Endodermal cell (in vitro differentiated cells): ENCODE measurements at regions not wholly inside any gene's neighbourhood (a gene's known extent, or its start where the extent isn't known, plus 50 kb on each side); places are given as distances from the start of the nearest gene placed in this dataset.

Source experiments
- DNase-seq: peaks from one replicate; pipeline ENCODE4 v3.0.0-alpha.2; 2017
- H3K27ac ChIP-seq: 2 replicates; pipeline ENCODE4 v1.5.1; 2013; ENCODE audit warnings: mild to moderate bottlenecking, low read depth, low read length, moderate library complexity
- H3K27me3 ChIP-seq: 2 replicates; pipeline ENCODE4 v1.6.1; 2013; ENCODE audit warnings: mild to moderate bottlenecking, low read length, moderate library complexity; ENCODE audit not compliant: insufficient read depth, control insufficient read depth, poor library complexity, severe bottlenecking
- H3K36me3 ChIP-seq: 2 replicates; pipeline ENCODE4 v1.7.0; 2013; ENCODE audit warnings: mild to moderate bottlenecking, low read length, moderate library complexity; ENCODE audit not compliant: control insufficient read depth, insufficient read depth
- H3K4me1 ChIP-seq: one replicate; pipeline ENCODE4 v1.7.0; 2013; ENCODE audit warnings: low read length; ENCODE audit not compliant: control insufficient read depth, insufficient read depth
- H3K4me3 ChIP-seq: 2 replicates; pipeline ENCODE4 v1.5.1; 2013; ENCODE audit warnings: mild to moderate bottlenecking, low read length, moderate library complexity
- H3K9ac ChIP-seq: 2 replicates; pipeline ENCODE4 v1.6.1; 2013; ENCODE audit warnings: mild to moderate bottlenecking, low read length, moderate library complexity; ENCODE audit not compliant: poor library complexity, severe bottlenecking; ENCODE audit errors: extremely low read depth
- H3K9me3 ChIP-seq: 2 replicates; pipeline ENCODE4 v1.6.1; 2013; ENCODE audit warnings: mild to moderate bottlenecking, low read length, moderate library complexity; ENCODE audit not compliant: control insufficient read depth
- H3K27ac Mint-ChIP-seq: 2 replicates; pipeline ENCODE4 v1.8.0; 2020; ENCODE audit warnings: mixed read lengths
- H3K27me3 Mint-ChIP-seq: 2 replicates; pipeline ENCODE4 v1.8.0; 2021; ENCODE audit warnings: mild to moderate bottlenecking, mixed read lengths; ENCODE audit not compliant: insufficient read depth
- H3K36me3 Mint-ChIP-seq: 2 replicates; pipeline ENCODE4 v1.8.0; 2020; ENCODE audit warnings: low read depth, mixed read lengths
- H3K4me1 Mint-ChIP-seq: 2 replicates; pipeline ENCODE4 v1.8.0; 2020; ENCODE audit warnings: mixed read lengths
- H3K4me3 Mint-ChIP-seq: 2 replicates; pipeline ENCODE4 v1.8.0; 2020; ENCODE audit warnings: mild to moderate bottlenecking, moderate library complexity, mixed read lengths
- H3K9me3 Mint-ChIP-seq: 2 replicates; pipeline ENCODE4 v1.8.0; 2020; ENCODE audit warnings: mild to moderate bottlenecking, mixed read lengths
- CTCF ChIP-seq: fragments of 200-600 bp; sonication (generic); conservative IDR thresholded peaks from 2 replicates; pipeline ENCODE4 v1.5.0; 2021; ENCODE audit warnings: antibody characterized with exemption, mild to moderate bottlenecking
- WGBS, 2 experiments: methylation state at CpG; one replicate each; pipeline versions ENCODE4 v1.1.5 to v1.1.7; 2013; ENCODE audit warnings: missing lambda C conversion rate in 2 of 2, mixed read lengths in 1 of 2; ENCODE audit not compliant: insufficient coverage in 1 of 2, insufficient read length in 1 of 2; 5-methylcytosine and 5-hydroxymethylcytosine counted together

GRCh38 chr18:68569936-68570335 lies 145.0 kb downstream of the TMX3 start:
- WGBS, 2 experiments = 82 to 91% methylated on average over 2 to 3 of the region's 3 CpGs
- no peak overlapping the region for H3K4me3 Mint-ChIP-seq
- no peaks in the 10 kb centered on the region for H3K27me3 ChIP-seq

GRCh38 chr18:68568364-68569155 lies 146.3 kb downstream of the TMX3 start:
- H3K9me3 Mint-ChIP-seq = peaks cover 8% of the 10 kb centered on the region
- DNase-seq = no peak
- H3K27ac Mint-ChIP-seq = no peak overlapping the region
- H3K4me1 ChIP-seq = peaks cover 4% of the 10 kb centered on the region
- H3K4me3 ChIP-seq = no peak overlapping the region
- no peak overlapping the region for H3K9ac ChIP-seq
- H3K27me3 ChIP-seq = no peaks in the 10 kb centered on the region
- no peak for TF ChIP-seq CTCF
- WGBS, 2 experiments = 84 to 100% methylated on average over 2 to 3 of the region's 4 CpGs
- no peaks in the 10 kb centered on the region for H3K9me3 ChIP-seq
- H3K4me1 Mint-ChIP-seq = peaks cover 13% of the 10 kb centered on the region
- no peaks in the 10 kb centered on the region for H3K27me3 Mint-ChIP-seq
- no peaks in the 10 kb centered on the region for H3K36me3 Mint-ChIP-seq
- H3K4me3 Mint-ChIP-seq = no peak overlapping the region
- H3K36me3 ChIP-seq = no peaks in the 10 kb centered on the region
- H3K27ac ChIP-seq = no peak overlapping the region

More at GRCh38 chr18:68569936-68570335, 145.0 kb downstream of the TMX3 start:
- H3K9me3 ChIP-seq = no peaks in the 10 kb centered on the region
- H3K4me1 ChIP-seq = no peaks in the 10 kb centered on the region
- Mint-ChIP-seq H3K36me3 (no peaks in the 10 kb centered on the region), H3K4me1 (peaks cover 2% of the 10 kb centered on the region), H3K9me3 (peaks cover 8% of the 10 kb centered on the region), H3K27ac (no peak overlapping the region), H3K27me3 (no peaks in the 10 kb centered on the region)
- no peak overlapping the region for H3K4me3 ChIP-seq
- TF ChIP-seq CTCF = no peak
- H3K27ac ChIP-seq = no peak overlapping the region
- no peaks in the 10 kb centered on the region for H3K36me3 ChIP-seq
- no peak for DNase-seq
- no peak overlapping the region for H3K9ac ChIP-seq

GRCh38 chr18:68566991-68567390 lies 147.9 kb downstream of the TMX3 start:
- Mint-ChIP-seq H3K36me3 (no peaks in the 10 kb centered on the region), H3K27ac (no peak overlapping the region), H3K9me3 (peaks cover 6% of the 10 kb centered on the region), H3K4me3 (no peak overlapping the region), H3K27me3 (no peaks in the 10 kb centered on the region), H3K4me1 (peaks cover 23% of the 10 kb centered on the region)
- WGBS, 2 experiments = 94% methylated on average over 2 of the region's 2 CpGs; no CpG with 5 or more reads in 1 of the 2 experiments
- no peak for TF ChIP-seq CTCF
- H3K27ac ChIP-seq = no peak overlapping the region
- no peak for DNase-seq
- H3K4me1 ChIP-seq = peaks cover 4% of the 10 kb centered on the region
- no peaks in the 10 kb centered on the region for H3K36me3 ChIP-seq
- H3K9ac ChIP-seq = no peak overlapping the region
- no peaks in the 10 kb centered on the region for H3K9me3 ChIP-seq
- H3K4me3 ChIP-seq = no peak overlapping the region
- H3K27me3 ChIP-seq = no peaks in the 10 kb centered on the region
